Right renal cortex interstitium (tissue), 3 donors: ENCODE measurements at regions not wholly inside any gene's neighbourhood (a gene's known extent, or its start where the extent isn't known, plus 50 kb on each side); places are given as distances from the start of the nearest gene placed in this dataset.
"Not testable (repeated sequence)": the region's sequence is repeated elsewhere in the genome, so short reads cannot be mapped to it uniquely, and the experiment has no call there.

Source experiments
- DNase-seq, 3 donors: peaks; one replicate each; pipeline ENCODE4 v3.0.0-alpha.2; 2013; ENCODE audit warnings: low read depth in 3 of 3, low spot score in 2 of 3

- no peak for DNase-seq
These were observed 568.0 kb upstream of the KLF4 start for GRCh38 chr9:108057421-108058134.

- no peak for DNase-seq
These were observed 567.3 kb upstream of the KLF4 start for GRCh38 chr9:108056805-108057386.

GRCh38 chr9:108056084-108056804, 566.7 kb upstream of the KLF4 start:
- DNase-seq = no peak

GRCh38 chr9:108054131-108054630, 564.6 kb upstream of the KLF4 start:
- no peak for DNase-seq

- DNase-seq = peak; percentile 12 to 24 (median 19)
These were observed 564.0 kb upstream of the KLF4 start for GRCh38 chr9:108053555-108054061.

GRCh38 chr9:108052431-108053080, 563.0 kb upstream of the KLF4 start:
- DNase-seq = no peak

GRCh38 chr9:108050894-108051293, 561.3 kb upstream of the KLF4 start:
- no peak for DNase-seq

GRCh38 chr9:108049671-108050494, 560.3 kb upstream of the KLF4 start:
- DNase-seq = no peak

GRCh38 chr9:108049026-108049607, 559.5 kb upstream of the KLF4 start:
- DNase-seq = no peak

GRCh38 chr9:108048406-108049025, 558.9 kb upstream of the KLF4 start:
- no peak for DNase-seq

GRCh38 chr9:108047777-108048176, 558.2 kb upstream of the KLF4 start:
- DNase-seq = not testable (repeated sequence)

GRCh38 chr9:108047264-108047663, 557.7 kb upstream of the KLF4 start:
- no peak for DNase-seq

GRCh38 chr9:108045851-108046250, 556.3 kb upstream of the KLF4 start:
- no peak for DNase-seq

- DNase-seq = no peak
These were observed 554.0 kb upstream of the KLF4 start for GRCh38 chr9:108043585-108043984.

- DNase-seq = no peak
These were observed 552.0 kb upstream of the KLF4 start for GRCh38 chr9:108041551-108041950.

GRCh38 chr9:108040783-108041182, 551.2 kb upstream of the KLF4 start:
- no peak for DNase-seq

- DNase-seq = no peak
These were observed 549.9 kb upstream of the KLF4 start for GRCh38 chr9:108039493-108039892.

- no peak for DNase-seq
These were observed 549.4 kb upstream of the KLF4 start for GRCh38 chr9:108039012-108039411.

- DNase-seq = no peak
These were observed 545.9 kb upstream of the KLF4 start for GRCh38 chr9:108035487-108035886.
